HG02884 (cell line): ENCODE measurements at regions not wholly inside any gene's neighbourhood (a gene's known extent, or its start where the extent isn't known, plus 50 kb on each side); places are given as distances from the start of the nearest gene placed in this dataset.
A peak's percentile ranks its signal among the peaks of the same experiment; 100 is the strongest.

Experiments used
- ATAC-seq: cut with Tn5 transposase; IDR thresholded peaks from one replicate; pipeline ENCODE4 v1.9.1; 2021; ENCODE audit warnings: mild to moderate bottlenecking, moderate library complexity; ENCODE audit not compliant: unreplicated experiment

DNA sequence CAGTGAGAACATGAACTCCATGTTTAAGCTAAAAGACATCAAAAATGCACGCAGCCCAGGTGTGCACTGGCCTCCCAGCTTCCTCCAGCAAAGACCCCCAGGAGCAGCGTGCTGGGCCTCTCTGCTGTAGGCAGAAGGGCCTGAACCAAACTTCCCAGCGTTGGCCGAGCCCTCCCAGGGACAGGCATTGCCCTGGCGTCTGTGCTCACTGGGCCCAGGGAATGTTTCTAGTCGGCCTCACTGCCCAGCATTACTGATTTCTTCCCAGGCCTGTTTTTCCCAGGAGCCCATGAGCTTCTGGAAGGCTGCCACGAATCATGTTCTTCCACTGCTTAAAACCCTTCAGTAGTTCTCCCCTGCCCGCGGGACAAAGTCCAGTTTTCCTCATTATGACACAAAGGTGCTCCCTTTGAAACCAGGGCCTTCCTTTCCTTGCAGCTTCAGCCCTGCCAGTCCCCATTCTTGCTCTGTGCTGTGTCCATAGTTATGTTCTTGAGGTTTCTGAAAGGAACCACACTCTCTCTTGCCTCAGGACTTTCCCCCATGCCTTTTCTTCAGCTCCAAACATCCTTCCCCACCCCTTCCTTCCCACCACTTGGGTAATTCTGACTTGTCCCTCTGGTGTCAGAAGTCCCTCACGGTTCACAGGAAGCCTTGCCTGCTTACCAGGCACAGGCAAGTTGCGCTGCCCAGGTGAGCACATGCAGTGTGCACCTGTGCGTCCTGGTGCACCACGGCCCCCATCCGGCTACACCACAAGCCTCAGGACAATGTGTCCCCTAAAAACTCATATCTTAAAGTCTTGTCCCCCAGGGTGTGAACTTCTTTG lies 93.4 kb upstream of the ENPP6 start:
- ATAC-seq, result no peak

- ATAC-seq, result no peak
Measured at GRCh38 chr4:184310171-184310567, 92.5 kb upstream of the ENPP6 start.

DNA sequence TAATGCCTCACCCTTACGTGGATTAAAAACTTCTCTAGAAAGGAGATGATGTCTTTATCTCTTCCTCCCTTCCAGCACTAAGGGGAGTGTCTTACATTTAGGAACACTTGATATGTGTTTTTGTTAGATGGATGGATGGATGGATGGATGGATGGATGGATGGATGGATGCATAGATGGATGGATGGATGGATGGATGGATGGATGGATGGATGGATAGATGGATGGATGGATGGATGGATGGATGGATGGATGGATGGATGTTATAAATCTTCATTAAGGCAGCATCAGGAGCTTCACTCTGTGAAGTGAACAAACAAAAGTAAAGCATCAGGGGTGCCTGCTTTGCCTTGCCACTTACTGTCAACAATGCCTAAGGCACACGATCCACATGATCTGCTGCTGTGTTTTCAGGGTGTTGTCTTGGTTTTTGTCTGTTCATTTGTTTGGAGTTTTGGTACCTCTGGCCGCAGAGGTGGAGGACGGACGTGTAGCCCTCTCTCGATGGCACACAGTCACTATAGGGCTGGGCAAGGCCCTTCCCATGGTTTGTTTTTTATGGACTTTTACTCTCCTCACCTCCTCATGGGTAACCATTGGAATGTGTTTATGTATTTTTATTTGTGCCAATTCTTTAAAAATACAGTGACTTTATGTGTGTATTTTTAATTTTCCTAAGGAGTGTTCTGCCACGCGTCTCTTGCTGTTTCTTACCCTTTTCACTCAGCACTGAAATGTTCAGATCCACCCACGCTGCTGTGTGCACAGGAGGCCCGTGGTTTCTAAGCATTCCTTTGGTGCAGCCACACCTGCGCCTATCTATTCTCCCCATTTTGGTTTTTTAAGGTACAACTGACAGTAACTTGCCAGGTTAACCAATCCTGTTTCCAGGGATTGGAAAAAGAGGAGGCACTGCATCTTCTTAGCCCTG lies 91.8 kb upstream of the ENPP6 start:
- ATAC-seq, result no peak

DNA sequence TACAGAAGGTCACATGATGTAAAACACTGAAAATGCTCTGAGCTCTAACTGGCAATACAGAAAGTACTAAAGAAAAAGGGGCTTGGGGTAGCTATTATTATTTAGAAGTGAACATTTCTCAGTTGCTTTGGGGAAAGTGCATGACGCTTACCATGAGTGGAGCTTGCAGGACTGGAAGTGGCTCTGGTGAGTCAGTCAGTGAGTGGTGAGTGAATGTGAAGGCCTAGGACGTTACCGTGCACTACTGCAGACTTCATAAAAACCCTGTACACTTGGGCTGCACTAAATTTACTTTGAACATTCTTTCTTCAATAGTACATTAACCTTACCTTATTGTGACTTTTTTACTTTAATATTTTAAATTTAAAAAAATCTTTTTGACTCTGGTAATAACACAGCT lies 89.3 kb upstream of the ENPP6 start:
- no peak for ATAC-seq

GRCh38 chr4:184306470-184306869 lies 88.8 kb upstream of the ENPP6 start:
- ATAC-seq, result no peak

GRCh38 chr4:184300816-184301215 lies 83.1 kb upstream of the ENPP6 start:
- no peak for ATAC-seq

DNA sequence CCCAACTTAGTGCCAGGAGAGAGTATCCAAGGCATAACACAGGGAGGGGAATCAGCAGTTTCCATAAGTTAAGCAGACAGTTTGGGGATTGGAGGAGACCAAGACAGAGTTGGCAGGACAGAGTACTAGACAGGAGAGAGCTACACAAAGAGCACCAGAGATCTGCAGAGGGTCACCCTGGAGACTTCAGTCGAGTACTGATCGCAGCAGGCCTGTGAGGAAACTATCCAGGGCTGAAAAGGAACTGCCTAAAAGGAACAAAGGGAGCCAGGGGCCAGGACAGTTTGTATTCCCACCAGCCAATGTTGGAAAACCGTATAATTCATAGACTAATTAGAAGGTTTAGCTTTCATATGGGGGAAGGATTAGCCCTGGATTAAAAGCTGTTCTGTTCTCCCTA lies 80.6 kb upstream of the ENPP6 start:
- no peak for ATAC-seq

- no peak for ATAC-seq
Measured at GRCh38 chr4:184295206-184295605, 77.5 kb upstream of the ENPP6 start.

- no peak for ATAC-seq
Measured at GRCh38 chr4:184294606-184295133, 77.0 kb upstream of the ENPP6 start.

- ATAC-seq, result no peak
Measured at GRCh38 chr4:184293552-184293951, 75.9 kb upstream of the ENPP6 start.

DNA sequence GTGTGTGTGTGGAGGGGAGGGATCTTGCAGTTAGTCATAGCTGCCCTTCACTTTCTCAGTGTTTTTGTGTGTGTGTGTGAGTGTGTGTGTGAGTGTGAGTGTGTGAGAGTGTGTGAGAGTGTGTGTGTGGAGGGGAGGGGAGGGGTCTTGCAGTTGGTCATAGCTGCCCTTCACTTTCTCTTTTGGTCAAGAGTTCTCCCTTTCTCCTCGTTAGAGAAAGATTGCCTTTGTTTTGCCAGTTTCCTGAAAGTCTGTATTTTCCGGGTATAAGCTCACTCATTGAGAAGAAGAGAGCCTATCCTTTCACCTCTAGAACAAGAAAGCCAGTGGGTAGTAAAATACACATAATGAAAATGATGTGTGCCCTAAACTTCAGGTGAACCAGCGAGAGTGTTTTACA lies 75.2 kb upstream of the ENPP6 start:
- ATAC-seq, result no peak

GRCh38 chr4:184292465-184292867 lies 74.8 kb upstream of the ENPP6 start:
- ATAC-seq, result no peak

DNA sequence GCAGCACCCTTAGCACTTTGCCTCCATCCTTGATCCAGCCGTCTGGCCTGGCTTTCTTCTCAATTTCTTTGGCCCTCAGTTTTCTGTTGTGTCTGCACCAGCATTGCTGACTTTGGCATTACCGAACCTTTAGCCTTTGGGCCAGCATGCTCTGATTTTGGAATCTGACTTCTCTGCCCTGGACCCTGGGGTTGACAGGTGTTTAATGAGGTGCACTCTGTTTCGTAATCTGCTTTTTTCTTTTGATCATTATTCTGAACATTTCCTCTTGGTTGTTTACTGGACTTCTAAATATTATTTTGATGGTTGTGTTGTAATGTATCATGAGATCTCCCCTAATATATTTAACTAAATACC lies 71.5 kb upstream of the ENPP6 start:
- no peak for ATAC-seq

GRCh38 chr4:184288451-184289178 lies 70.9 kb upstream of the ENPP6 start:
- ATAC-seq, result peak; percentile 61

- ATAC-seq, result no peak
Measured at GRCh38 chr4:184287697-184288255, 70.1 kb upstream of the ENPP6 start.

DNA sequence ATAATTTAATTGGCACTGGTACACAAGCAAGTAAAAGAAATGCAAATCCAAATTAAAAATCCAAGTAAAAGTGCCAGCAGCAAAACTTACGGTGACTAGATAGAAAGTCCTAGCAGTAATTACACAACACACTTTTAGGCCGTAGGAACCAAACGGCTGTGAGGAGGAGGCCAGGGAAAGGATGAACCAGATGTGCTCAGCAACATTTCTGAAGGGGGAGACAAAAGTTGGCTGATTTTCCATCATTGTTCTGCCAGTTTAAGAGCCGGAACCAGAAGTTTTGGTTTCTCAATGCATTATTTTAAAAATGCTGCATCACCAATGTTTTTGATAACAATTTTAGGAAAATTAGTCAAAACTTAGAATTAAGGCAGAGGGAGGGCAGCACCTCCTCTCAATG lies 68.7 kb upstream of the ENPP6 start:
- ATAC-seq, result no peak

DNA sequence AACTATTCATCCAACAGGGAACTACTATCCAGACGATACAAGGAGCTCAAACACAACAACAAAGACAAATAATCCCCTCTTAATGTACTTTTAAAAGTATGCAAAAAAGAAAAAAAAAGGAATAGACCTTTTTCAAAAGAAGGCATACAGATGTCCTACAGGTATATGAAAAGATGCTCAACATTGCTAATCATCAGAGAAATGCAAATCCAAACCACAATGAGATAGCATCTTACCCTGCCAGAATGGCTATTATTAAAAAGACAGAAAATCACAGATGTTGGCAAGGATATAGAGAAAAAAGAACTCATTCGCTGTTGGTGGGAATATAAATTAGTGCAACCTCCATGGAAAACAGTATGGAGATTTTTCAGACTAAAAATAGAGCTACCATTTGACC lies 67.1 kb upstream of the ENPP6 start:
- ATAC-seq, result no peak

- no peak for ATAC-seq
Measured at GRCh38 chr4:184284336-184284690, 66.6 kb upstream of the ENPP6 start.

DNA sequence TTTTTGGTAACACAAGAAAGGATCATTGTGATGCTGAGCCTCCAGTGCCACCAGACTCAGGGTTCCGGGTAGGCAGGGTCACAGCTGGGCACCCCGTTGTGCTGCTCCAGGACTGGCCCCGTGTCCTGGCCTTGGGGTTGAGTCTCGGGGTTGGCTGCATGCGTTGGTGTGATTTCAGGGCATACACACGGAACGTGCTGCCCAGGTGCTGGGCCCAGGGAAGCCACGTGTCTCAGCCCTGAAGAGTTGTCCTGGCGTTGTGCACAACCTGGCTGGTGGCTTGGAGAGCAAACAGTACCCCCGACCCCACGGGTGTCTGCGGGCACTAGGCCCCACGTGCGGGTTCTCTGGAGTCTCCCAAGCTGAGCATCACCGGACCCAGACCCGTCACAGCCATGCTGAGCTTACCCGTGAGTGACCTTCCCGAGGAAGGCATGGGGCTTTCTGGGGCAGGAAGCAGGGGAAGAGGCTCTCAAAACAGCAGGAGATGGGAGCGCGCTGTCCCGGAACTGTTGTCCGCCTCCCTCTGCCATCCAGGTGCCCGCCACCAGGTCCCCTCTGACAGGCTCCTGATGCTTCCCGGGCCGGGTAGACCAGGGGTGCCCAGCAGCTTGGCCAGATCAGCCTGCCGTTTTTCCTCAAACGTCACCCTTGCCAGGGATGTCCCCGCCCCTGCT lies 66.1 kb upstream of the ENPP6 start:
- ATAC-seq, result no peak

DNA sequence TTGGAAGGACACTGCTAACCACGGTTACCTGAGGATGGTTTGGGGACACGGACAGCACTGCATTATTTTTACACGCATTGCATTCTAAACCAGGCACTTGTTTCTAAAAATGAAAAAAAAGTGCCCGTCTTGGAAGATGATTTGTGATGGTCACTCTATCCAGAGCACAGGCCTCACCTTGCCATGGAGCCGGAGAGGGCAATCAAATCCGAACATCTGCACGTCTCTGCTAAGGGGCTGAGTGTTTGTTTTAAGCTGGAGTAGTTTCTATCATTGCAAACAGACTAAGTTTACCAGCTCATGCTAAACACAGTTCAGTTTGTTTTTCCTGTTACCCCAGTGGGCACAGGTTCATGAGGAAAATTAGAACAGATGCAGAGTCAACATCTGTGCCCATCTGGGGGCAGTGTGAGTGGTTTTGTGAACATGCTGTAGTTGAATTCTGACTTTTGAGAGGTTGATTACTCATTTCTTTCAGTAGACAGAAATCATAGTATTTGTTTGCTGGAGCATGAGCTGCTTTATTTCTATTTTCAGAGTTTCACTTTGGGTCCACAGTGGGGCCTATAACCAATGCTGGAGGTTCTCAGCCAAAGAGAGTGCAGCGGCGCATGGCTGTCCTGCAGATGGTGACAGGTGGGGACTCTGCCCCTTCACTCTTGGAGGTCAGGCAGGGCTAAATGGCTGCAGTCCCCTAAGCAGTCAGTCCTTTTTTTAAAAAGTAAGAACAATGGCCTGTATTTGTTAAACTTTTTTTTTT lies 65.4 kb upstream of the ENPP6 start:
- peak; percentile 49 for ATAC-seq
